GM12891 (cell line): ENCODE measurements at regions not wholly inside any gene's neighbourhood (a gene's known extent, or its start where the extent isn't known, plus 50 kb on each side); places are given as distances from the start of the nearest gene placed in this dataset.

Experiments
- POLR2A ChIP-seq: IDR thresholded peaks from 2 replicates; pipeline ENCODE4 v1.6.1; 2011; ENCODE audit warnings: low read depth, low read length, control low read depth
- POLR2AphosphoS5 ChIP-seq: IDR thresholded peaks from 2 replicates; pipeline ENCODE4 v1.6.1; 2011; ENCODE audit warnings: low read depth, low read length, control low read depth
- POU2F2 ChIP-seq: IDR thresholded peaks from 2 replicates; pipeline ENCODE4 v1.6.1; 2011; ENCODE audit warnings: low read depth, mild to moderate bottlenecking, control low read depth, low read length, moderate library complexity
- SPI1 ChIP-seq: IDR thresholded peaks from 2 replicates; pipeline ENCODE4 v1.6.1; 2011; ENCODE audit warnings: low read depth, low read length, control low read depth
- TAF1 ChIP-seq: IDR thresholded peaks from 2 replicates; pipeline ENCODE4 v1.6.1; 2011; ENCODE audit warnings: low read depth, low read length, control low read depth

DNA sequence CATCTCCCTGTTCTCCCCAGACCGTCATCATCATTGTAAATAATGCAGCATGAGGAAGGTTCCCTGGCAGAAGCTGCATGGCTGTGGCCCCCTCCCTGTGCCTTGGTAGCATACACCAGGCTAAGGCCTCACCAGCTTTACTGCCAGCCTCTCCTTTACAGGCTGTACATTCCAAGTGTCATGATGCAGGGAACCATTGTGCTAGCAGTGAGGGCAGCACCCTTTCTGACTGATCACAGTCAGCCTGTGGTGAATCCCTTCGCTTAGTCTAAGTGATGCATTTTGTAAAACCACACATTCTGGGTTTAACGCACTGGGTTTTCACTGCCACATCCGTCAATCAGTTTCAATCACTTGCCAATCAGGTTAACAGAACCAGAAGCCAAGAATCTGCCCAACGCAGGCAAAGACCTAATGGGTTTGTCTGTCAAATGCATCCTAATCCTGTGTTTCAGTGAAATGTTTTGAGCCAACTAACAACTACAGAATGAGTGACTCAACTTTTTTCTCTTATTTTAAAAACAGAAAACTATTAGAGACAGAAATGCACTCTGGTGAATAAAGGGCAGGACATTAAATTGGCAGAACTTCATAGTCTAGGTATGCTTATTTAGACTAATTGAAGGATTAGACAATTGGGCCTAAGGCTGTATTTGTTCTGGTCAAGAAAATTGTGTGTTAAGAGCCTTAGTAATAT lies 225.9 kb upstream of the DPH6 start:
- no peak for TF ChIP-seq POLR2A
- TF ChIP-seq POLR2AphosphoS5: no peak
- no peak for TF ChIP-seq TAF1
- no peak for TF ChIP-seq SPI1
- TF ChIP-seq POU2F2: no peak
